ENCODE measurements at regions not wholly inside any gene's neighbourhood (a gene's known extent, or its start where the extent isn't known, plus 50 kb on each side); places are given as distances from the start of the nearest gene placed in this dataset.

DNA sequence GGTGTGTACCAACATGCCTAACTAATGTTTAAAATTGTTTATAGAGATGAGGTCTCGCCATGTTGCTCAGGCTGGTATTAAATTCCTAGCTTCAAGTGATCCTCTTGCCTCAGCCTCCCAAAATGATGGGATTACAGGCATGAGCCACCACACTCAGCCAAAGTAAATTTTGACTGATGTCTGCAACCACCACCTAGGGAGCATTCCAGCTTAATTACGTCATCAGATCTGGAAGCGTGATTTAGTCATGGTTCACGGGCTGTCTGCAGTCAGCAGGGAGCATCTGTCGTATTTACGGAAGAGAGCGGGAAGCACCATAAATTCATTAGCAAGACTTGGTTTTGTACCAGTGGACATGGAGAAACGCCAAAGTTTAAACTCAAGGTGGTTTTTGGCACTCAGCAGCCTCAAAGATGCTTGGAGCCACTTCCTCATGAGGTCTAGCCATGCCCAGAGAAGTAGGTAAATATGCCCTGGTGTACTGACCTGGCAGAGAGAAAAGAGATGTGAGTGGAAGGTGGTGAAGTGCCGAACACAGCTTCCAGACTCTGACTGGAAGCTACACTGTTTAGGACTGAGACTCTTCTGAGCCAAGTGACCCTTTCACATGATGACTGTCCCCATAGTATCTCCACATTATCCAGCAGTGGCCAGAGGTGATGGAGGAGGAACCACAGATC is 60.8 kb upstream of the SLC35F3 start (continued):
- TF ChIP-seq, protein P1, sequence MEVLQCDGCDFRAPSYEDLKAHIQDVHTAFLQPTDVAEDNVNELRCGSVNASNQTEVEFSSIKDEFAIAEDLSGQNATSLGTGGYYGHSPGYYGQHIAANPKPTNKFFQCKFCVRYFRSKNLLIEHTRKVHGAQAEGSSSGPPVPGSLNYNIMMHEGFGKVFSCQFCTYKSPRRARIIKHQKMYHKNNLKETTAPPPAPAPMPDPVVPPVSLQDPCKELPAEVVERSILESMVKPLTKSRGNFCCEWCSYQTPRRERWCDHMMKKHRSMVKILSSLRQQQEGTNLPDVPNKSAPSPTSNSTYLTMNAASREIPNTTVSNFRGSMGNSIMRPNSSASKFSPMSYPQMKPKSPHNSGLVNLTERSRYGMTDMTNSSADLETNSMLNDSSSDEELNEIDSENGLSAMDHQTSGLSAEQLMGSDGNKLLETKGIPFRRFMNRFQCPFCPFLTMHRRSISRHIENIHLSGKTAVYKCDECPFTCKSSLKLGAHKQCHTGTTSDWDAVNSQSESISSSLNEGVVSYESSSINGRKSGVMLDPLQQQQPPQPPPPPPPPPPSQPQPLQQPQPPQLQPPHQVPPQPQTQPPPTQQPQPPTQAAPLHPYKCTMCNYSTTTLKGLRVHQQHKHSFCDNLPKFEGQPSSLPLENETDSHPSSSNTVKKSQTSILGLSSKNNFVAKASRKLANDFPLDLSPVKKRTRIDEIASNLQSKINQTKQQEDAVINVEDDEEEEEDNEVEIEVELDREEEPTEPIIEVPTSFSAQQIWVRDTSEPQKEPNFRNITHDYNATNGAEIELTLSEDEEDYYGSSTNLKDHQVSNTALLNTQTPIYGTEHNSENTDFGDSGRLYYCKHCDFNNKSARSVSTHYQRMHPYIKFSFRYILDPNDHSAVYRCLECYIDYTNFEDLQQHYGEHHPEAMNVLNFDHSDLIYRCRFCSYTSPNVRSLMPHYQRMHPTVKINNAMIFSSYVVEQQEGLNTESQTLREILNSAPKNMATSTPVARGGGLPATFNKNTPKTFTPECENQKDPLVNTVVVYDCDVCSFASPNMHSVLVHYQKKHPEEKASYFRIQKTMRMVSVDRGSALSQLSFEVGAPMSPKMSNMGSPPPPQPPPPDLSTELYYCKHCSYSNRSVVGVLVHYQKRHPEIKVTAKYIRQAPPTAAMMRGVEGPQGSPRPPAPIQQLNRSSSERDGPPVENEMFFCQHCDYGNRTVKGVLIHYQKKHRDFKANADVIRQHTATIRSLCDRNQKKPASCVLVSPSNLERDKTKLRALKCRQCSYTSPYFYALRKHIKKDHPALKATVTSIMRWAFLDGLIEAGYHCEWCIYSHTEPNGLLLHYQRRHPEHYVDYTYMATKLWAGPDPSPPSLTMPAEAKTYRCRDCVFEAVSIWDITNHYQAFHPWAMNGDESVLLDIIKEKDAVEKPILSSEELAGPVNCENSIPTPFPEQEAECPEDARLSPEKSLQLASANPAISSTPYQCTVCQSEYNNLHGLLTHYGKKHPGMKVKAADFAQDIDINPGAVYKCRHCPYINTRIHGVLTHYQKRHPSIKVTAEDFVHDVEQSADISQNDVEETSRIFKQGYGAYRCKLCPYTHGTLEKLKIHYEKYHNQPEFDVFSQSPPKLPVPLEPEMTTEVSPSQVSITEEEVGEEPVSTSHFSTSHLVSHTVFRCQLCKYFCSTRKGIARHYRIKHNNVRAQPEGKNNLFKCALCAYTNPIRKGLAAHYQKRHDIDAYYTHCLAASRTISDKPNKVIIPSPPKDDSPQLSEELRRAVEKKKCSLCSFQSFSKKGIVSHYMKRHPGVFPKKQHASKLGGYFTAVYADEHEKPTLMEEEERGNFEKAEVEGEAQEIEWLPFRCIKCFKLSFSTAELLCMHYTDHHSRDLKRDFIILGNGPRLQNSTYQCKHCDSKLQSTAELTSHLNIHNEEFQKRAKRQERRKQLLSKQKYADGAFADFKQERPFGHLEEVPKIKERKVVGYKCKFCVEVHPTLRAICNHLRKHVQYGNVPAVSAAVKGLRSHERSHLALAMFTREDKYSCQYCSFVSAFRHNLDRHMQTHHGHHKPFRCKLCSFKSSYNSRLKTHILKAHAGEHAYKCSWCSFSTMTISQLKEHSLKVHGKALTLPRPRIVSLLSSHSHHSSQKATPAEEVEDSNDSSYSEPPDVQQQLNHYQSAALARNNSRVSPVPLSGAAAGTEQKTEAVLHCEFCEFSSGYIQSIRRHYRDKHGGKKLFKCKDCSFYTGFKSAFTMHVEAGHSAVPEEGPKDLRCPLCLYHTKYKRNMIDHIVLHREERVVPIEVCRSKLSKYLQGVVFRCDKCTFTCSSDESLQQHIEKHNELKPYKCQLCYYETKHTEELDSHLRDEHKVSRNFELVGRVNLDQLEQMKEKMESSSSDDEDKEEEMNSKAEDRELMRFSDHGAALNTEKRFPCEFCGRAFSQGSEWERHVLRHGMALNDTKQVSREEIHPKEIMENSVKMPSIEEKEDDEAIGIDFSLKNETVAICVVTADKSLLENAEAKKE (CRISPR knock-in tag; IDR thresholded peaks at IDR 0.05) = no peak
- TF ChIP-seq JUNB (IDR thresholded peaks at IDR 0.05; ENCODE audit: unreplicated experiment) (no peak), ZNF114 (CRISPR knock-in tag; IDR thresholded peaks at IDR 0.05) (no peak), EZH2phosphoT487 (IDR thresholded peaks at IDR 0.05; ENCODE audit: unreplicated experiment) (no peak), ZNF331 (CRISPR knock-in tag; IDR thresholded peaks at IDR 0.05; ENCODE audit: low read depth) (no peak), STAT1 (IDR thresholded peaks at IDR 0.05; ENCODE audit: unreplicated experiment) (no peak)
- TF ChIP-seq, protein P2, sequence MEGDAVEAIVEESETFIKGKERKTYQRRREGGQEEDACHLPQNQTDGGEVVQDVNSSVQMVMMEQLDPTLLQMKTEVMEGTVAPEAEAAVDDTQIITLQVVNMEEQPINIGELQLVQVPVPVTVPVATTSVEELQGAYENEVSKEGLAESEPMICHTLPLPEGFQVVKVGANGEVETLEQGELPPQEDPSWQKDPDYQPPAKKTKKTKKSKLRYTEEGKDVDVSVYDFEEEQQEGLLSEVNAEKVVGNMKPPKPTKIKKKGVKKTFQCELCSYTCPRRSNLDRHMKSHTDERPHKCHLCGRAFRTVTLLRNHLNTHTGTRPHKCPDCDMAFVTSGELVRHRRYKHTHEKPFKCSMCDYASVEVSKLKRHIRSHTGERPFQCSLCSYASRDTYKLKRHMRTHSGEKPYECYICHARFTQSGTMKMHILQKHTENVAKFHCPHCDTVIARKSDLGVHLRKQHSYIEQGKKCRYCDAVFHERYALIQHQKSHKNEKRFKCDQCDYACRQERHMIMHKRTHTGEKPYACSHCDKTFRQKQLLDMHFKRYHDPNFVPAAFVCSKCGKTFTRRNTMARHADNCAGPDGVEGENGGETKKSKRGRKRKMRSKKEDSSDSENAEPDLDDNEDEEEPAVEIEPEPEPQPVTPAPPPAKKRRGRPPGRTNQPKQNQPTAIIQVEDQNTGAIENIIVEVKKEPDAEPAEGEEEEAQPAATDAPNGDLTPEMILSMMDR (conservative IDR thresholded peaks at IDR 0.05; ENCODE audit: low read depth in 2 of 2) = no peak

DNA sequence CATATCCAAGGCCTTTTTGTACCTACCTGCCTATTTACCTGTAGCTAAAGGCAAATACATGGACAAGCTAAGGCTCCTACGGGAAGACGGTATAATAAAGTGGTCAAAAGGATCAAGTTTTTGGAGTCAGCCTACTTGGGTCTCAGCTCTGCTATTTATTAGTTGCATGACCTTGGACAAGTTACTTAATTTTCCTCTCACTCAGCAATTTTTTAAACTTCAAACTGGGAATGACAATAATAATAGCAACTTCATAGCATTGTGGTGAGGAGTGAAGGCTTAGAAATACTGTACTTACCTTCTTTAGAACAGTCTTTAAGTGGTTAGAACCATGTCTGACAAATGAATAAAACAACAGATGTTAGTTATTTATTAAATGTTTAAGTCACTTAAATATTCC is 60.2 kb upstream of the SLC35F3 start:
- Histone ChIP-seq H3K4me1 (ENCODE audit: insufficient read depth) (no peaks in the 10 kb centered on the region), H2AFZ (no peak overlapping the region), H3K4me3 (no peak overlapping the region), H3K36me3 (ENCODE audit: insufficient read depth) (no peaks in the 10 kb centered on the region), H3K79me2 (replicated peaks; ENCODE audit: insufficient read depth) (no peaks in the 10 kb centered on the region), H3F3A (replicated peaks; ENCODE audit: low read depth) (no peaks in the 10 kb centered on the region), H3K27me3 (ENCODE audit: insufficient read depth) (no peaks in the 10 kb centered on the region), H4K20me1 (replicated peaks; ENCODE audit: insufficient read depth) (no peaks in the 10 kb centered on the region), H3K9me2 (ENCODE audit: insufficient read depth) (no peaks in the 10 kb centered on the region), H3K27ac (ENCODE audit: low read depth) (no peak overlapping the region), H3K4me2 (no peak overlapping the region)
- Mint-ChIP-seq H3K4me3 (no peak overlapping the region), H3K36me3 (ENCODE audit: low read depth) (no peaks in the 10 kb centered on the region), H3K9me3 (no peaks in the 10 kb centered on the region), H3K27me3 (ENCODE audit: insufficient read depth, low read depth, poor library complexity) (peaks cover 2% of the 10 kb centered on the region), H3K4me1 (no peaks in the 10 kb centered on the region), H3K27ac (no peak overlapping the region)
- no peak for ATAC-seq
- DNase-seq (ENCODE audit: low spot score) = no peak
- TF ChIP-seq ZNF331 (CRISPR knock-in tag; IDR thresholded peaks at IDR 0.05; ENCODE audit: low read depth) (no peak), STAT1 (IDR thresholded peaks at IDR 0.05; ENCODE audit: unreplicated experiment) (no peak), EZH2 (IDR thresholded peaks at IDR 0.05; ENCODE audit: low read depth, unreplicated experiment) (no peak)

Data from GM23338 (cell line).